ENCODE measurements at regions not wholly inside any gene's neighbourhood (a gene's known extent, or its start where the extent isn't known, plus 50 kb on each side); places are given as distances from the start of the nearest gene placed in this dataset.

GRCh38 chr5:2298781-2299180 is 416.1 kb upstream of the IRX4 start:
- H3K4me1 Mint-ChIP-seq, result peaks cover 65% of the 10 kb centered on the region
- H3K27me3 Mint-ChIP-seq (ENCODE audit: low read depth, poor library complexity), result peaks cover 6% of the 10 kb centered on the region
- no peak for DNase-seq
- H3K27ac Mint-ChIP-seq, result no peak overlapping the region
- no peaks in the 10 kb centered on the region for H3K9me3 Mint-ChIP-seq
- H3K36me3 Mint-ChIP-seq (ENCODE audit: low read depth), result no peaks in the 10 kb centered on the region
- TF ChIP-seq CTCF (IDR thresholded peaks at IDR 0.05), result no peak
- no peak overlapping the region for H3K4me3 Mint-ChIP-seq

DNA sequence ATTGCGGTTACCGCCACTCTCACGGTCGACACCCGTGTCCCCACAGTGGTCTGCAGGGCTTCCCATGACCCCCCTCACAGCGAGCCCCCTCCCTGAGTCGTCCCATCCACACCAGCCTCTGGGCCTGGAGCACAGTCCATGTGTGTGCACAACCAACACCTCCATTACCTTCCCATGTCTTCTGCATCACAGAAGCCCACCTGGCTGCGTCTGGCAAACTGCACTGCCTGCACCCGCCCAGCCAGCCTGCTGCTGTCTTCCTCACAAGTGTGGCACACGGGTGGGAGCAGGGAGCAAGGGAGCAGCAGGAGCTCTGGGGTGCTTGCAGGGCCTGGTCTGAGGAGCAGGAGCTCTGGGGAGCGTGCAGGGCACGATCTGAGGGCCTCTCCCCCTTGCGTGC is 415.3 kb upstream of the IRX4 start:
- H3K9me3 Mint-ChIP-seq, result peaks cover 5% of the 10 kb centered on the region
- H3K27me3 Mint-ChIP-seq (ENCODE audit: low read depth, poor library complexity), result peaks cover 7% of the 10 kb centered on the region
- no peaks in the 10 kb centered on the region for H3K36me3 Mint-ChIP-seq (ENCODE audit: low read depth)
- DNase-seq, result no peak
- H3K4me1 Mint-ChIP-seq, result peaks cover 57% of the 10 kb centered on the region
- H3K27ac Mint-ChIP-seq, result no peak overlapping the region
- no peak for TF ChIP-seq CTCF (IDR thresholded peaks at IDR 0.05)
- H3K4me3 Mint-ChIP-seq, result no peak overlapping the region

- no peak overlapping the region for H3K27ac Mint-ChIP-seq
- no peak overlapping the region for H3K4me3 Mint-ChIP-seq
- peaks cover 17% of the 10 kb centered on the region for H3K9me3 Mint-ChIP-seq
- TF ChIP-seq CTCF (IDR thresholded peaks at IDR 0.05), result no peak
- H3K27me3 Mint-ChIP-seq (ENCODE audit: low read depth, poor library complexity), result peaks cover 7% of the 10 kb centered on the region
- no peak for DNase-seq
- no peaks in the 10 kb centered on the region for H3K36me3 Mint-ChIP-seq (ENCODE audit: low read depth)
- H3K4me1 Mint-ChIP-seq, result peaks cover 36% of the 10 kb centered on the region
Measured at GRCh38 chr5:2295476-2295875, 412.8 kb upstream of the IRX4 start.

- H3K4me1 Mint-ChIP-seq, result peaks cover 29% of the 10 kb centered on the region
- H3K27me3 Mint-ChIP-seq (ENCODE audit: low read depth, poor library complexity), result peaks cover 9% of the 10 kb centered on the region
- no peak overlapping the region for H3K27ac Mint-ChIP-seq
- no peak for DNase-seq
- H3K9me3 Mint-ChIP-seq, result peaks cover 17% of the 10 kb centered on the region
- H3K4me3 Mint-ChIP-seq, result no peak overlapping the region
- H3K36me3 Mint-ChIP-seq (ENCODE audit: low read depth), result no peaks in the 10 kb centered on the region
- TF ChIP-seq CTCF (IDR thresholded peaks at IDR 0.05), result no peak
Measured at GRCh38 chr5:2293906-2294305, 411.2 kb upstream of the IRX4 start.

- peaks cover 2% of the 10 kb centered on the region for H3K4me1 Mint-ChIP-seq
- H3K36me3 Mint-ChIP-seq (ENCODE audit: low read depth), result no peaks in the 10 kb centered on the region
- no peak for TF ChIP-seq CTCF (IDR thresholded peaks at IDR 0.05)
- no peak for DNase-seq
- peaks cover 10% of the 10 kb centered on the region for H3K27me3 Mint-ChIP-seq (ENCODE audit: low read depth, poor library complexity)
- no peak overlapping the region for H3K4me3 Mint-ChIP-seq
- H3K9me3 Mint-ChIP-seq, result peaks cover 17% of the 10 kb centered on the region
- H3K27ac Mint-ChIP-seq, result no peak overlapping the region
Measured at GRCh38 chr5:2291146-2291840, 408.6 kb upstream of the IRX4 start.

DNA sequence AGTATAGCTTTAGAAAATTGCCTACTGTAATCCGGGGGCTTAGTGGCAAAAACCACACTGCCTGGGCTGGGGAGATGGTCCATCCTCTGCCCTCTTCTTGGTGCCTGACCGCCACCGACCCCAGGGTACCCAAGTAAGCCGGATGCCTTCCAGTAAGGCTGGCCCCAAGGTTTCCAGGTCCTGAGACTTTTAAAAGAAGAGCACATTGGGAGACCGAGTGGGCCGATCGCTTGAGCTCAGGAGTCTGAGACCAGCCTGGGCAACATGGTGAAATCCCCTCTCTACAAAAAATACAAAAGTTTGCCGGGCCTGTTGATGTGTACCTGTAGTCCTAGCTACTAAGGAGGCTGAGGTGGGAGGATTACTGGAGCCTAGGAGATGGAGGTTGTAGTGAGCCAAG is 406.7 kb upstream of the IRX4 start:
- TF ChIP-seq CTCF (IDR thresholded peaks at IDR 0.05), result no peak
- H3K27ac Mint-ChIP-seq, result no peak overlapping the region
- peaks cover 8% of the 10 kb centered on the region for H3K27me3 Mint-ChIP-seq (ENCODE audit: low read depth, poor library complexity)
- DNase-seq, result no peak
- no peak overlapping the region for H3K4me3 Mint-ChIP-seq
- H3K9me3 Mint-ChIP-seq, result peaks cover 17% of the 10 kb centered on the region
- no peaks in the 10 kb centered on the region for H3K36me3 Mint-ChIP-seq (ENCODE audit: low read depth)
- H3K4me1 Mint-ChIP-seq, result no peaks in the 10 kb centered on the region
